HG02943 (cell line): ENCODE measurements at regions not wholly inside any gene's neighbourhood (a gene's known extent, or its start where the extent isn't known, plus 50 kb on each side); places are given as distances from the start of the nearest gene placed in this dataset.
"Not testable (repeated sequence)": the region's sequence is repeated elsewhere in the genome, so short reads cannot be mapped to it uniquely, and the experiment has no call there.

ENCODE experiments used
- ATAC-seq: cut with Tn5 transposase; IDR thresholded peaks from one replicate; pipeline ENCODE4 v1.9.1; 2021; ENCODE audit warnings: mild to moderate bottlenecking, low read depth, moderate library complexity; ENCODE audit not compliant: unreplicated experiment

DNA sequence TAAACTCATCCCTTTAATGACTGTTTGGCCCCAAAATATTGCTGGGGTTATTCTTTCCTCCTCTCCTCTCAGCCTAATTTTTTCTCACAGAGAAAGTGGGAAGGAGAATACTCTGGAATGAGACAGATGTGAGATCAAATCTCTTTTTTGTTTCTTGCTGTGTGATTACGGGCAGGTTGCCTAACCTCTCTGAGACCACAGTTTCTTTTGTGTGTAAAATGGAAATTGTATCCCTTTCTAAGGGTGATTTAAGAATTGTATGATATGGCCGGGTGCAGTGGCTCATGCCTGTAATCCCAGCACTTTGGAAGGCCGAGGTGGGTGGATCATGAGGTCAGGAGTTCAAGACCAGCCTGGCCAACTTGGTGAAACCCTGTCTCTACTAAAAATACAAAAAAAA, 111.5 kb upstream of the MRPS22 start:
- not testable (repeated sequence) for ATAC-seq

DNA sequence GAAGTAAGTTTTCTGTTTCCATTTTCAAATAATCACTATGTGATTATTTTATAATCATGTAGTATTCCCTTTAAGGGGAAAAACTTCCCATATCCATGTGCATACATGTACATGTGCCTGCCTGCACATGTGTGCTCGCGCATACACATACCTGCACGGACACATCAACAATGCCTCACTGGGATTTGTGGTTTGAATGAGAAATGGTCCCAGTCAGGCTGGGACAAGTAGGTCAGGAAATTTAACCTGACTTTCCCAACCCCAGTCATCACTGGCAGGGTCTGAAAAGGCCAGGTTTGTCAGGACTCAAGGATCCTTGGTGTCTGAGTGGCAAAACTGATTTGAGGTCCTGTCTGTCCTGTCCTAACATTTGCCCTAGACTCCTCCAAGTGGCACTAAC, 109.3 kb upstream of the MRPS22 start:
- ATAC-seq = no peak

DNA sequence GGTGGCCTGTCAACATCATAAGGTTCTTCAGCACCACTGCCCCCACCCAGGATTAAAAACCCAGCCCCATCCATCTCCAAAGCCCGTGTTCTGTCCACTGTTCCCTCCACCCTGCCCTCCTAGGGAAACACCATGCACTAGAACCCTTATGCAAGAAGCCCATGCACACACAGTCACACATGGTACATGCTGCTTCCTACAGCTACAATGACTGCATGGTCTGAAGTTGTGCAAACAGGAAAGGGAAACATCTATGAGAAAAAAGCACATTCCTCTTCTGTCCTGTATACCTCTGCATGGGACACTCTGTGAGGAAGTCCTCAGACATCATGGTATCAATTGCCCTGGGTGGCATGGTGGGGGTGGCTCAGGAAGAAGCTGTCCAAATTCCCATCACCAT, 108.6 kb upstream of the MRPS22 start:
- no peak for ATAC-seq

DNA sequence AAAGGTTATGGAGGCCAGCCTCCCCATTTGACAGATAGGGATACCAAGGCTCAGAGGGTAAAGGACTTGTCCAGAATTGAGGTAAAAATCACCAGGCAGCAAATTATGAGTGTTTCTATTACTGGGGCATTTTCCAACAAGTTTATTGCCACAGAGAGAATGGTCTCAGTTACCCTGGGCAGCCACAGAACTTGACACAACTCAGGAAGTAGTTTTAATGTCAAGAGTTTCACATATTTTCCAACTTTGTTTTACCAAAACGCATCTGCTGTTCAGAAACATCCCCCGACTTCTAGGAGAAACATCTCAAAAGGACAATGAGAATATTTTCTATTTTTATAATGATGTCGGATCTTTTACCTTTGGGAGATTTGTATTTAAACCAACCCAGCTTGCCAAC, 107.5 kb upstream of the MRPS22 start:
- ATAC-seq = no peak

DNA sequence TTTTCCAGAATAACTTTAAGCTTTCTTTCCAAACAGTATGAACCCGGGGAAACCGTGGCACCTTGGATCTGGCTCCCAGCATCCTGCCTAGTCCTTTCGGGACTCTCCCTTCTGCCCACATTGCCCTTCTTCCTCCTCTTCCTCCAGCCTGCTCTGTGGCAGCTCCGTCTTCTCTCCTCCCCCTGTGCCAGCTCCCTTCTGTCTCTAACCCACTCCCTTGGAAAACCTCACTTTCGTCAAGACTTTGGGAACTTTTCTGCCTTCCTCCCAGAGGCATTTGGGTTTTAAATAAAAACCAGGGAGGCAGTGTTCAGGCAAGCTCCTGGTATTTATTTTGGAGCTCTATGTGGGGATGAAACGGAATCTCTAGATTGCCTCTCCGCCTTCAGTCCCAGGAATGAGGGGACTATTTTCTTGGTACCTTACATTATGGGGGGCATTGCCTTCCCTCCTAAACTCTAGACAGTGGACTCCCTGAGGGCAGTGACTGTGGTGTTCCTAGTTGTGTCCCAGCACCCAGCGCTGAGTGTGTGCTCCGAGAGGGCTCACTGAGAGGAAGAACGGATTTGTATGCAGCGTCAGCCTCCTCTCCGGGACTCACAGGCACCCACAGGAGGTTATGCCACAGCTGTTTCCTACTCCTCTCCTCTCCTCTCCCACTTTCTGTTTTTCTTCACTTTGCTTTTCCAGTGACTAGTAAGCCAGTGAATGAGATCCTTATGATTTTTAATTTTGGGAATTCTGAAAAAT, 105.4 kb upstream of the MRPS22 start:
- no peak for ATAC-seq

DNA sequence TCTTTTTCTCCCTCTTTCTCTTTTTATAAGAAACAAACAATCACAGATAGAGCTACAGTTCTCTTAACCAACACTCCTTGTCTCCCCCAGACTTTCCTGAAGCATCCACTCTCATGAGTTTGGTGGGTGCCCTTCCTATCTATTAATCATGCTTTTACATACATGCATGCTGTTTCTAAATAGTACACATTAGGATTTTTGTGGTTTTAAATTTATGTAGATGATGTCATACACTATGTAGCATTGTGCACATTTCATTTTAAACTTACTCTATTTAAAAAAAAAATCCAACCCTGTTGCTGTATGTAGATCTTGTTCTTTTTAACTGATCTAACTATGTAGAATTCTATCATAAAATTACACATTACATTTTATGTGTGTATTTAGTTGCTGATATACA, 104.3 kb upstream of the MRPS22 start:
- ATAC-seq = no peak

DNA sequence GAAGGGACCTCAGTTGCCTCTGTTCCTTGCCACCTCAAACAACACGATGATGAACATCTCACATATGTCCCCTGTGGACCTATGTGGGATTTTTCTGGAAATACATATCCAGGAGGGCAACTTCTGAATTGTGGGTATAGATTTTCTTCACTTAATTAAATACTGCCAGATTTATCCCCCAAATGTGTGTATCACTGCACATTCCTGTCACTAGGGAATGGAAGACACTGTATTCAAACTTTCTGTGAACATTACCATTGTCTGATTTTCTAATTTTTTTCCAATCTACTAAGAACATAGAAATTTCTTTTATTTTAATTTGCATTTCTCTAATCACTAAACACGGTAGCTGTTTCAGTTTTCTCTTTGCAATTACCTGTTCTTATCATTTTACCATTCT, 102.0 kb upstream of the MRPS22 start:
- ATAC-seq = no peak

DNA sequence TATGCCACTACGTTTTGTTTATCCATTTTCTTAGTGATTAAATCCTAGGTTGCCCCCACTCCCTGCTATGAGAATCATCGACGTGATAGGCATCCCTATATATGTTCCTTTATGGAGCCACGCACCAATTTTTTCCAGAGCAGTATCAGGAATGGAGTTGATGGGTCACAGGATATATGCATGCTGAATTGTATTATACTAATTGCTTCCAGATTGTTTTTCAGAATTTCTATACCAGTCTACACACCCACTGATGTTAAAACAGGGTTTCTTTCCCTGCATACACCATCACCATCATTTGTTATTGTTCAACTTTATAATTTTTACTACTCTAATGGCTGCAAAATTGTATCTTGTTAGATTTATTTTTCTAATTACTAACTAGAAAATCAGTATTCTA, 100.1 kb upstream of the MRPS22 start:
- no peak for ATAC-seq

DNA sequence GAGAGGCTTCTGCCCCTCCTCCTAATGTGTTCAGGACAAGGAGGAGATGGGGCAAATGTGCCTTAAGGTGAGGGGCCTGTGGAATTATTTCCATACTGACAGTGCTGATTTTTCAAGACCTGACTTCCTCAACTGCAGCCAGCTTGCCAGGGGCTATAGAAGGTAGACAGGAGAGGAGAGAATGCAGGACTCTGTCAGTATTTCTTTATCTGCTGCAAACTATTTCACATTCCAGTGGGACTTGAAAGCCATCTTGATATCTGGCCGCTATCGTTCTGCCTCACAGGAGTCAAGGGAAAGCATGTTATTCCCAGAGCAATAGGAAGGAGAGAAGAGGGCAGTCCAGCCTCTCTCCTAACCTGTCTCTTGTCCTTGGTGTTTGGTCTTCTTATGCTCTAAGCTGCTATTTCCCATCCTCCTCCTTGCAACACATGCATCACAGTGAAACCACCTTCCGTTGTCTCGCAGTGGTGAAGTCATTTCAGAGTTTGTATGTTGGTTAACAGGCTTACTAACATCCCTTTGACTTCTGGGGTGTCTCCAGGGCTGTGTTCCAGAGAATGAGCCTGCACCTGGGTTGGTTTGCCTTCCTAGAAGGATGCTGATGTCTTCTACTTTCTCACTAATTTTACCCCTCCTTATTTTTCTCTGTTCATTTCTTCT, 95.1 kb upstream of the MRPS22 start:
- ATAC-seq = no peak

DNA sequence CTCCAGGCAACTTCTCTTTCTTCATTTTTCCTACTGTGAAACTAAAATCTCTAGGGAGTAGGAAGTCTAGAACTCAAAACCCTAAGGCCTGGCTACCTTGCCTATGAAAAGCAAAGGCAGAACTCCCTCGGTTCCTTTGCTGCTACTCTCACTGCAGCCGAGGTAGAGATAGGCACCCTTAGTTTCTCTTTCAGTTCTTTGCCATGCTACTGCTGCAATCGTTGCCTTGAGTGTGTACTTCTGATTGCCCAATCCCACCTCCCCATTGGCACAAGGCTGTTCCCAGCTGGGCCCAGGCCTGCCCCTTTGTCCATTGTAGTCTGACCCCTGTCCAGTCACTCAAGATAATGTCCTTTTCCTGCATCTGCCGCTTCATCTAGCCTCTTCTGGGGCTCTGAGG, 92.3 kb upstream of the MRPS22 start:
- ATAC-seq = no peak

DNA sequence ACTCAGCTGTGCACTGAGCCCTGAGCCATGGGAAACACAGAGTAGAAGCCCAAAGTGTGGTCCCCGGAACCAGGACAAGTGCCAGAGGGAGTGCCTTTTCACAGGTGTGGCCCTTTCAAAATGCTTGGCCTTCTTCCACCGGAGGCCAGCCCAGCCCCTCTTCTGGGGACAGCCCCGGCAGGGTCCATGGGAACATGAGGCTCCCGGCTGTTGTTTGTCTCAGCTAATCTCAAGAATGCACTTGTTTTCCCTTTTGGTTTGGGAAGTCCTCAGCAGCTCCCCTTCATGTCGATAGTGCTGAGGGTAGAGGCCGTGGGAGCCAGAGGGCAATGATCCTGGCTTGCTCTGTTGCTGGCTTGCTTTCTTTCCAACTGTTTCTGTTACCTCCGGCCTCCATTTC, 91.1 kb upstream of the MRPS22 start:
- ATAC-seq = no peak

DNA sequence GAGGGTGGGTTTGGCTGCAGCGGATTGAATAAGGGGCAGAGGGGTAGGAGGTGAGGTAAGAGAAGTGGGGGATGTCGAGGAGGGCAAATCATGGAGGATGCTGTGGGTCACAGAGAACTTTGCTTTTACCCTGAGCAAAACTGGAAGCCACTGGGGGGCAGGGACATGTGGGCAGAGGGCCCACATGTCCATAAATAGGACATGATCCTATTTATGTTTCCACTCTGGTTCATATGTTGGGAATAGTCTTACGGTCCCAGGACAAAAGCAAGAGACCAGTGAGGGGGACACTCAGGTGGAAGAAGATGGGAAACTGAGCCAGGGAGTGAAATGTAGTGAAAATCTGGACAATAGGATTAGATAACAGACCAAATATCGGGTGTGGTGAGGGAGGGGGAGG, 85.5 kb upstream of the MRPS22 start:
- ATAC-seq = no peak

DNA sequence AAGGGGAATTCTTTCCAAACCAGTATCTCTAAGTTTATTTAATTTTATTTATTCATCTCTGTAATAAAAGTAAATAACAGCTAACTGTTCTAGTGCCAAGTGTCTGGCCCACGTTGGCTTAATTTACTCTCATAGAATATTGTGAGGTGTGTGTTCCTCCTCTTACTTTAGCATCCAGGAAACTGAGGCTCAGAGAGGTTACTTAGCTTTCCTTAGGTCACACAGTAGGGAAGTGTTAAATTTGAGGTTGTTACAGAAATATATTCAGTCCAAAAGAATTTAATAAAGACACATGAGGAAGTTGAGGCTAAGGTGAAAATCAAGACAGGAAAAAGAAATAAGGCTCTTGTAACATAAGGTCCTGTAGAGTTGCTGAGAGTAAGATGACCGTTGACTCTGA, 84.4 kb upstream of the MRPS22 start:
- ATAC-seq = no peak

DNA sequence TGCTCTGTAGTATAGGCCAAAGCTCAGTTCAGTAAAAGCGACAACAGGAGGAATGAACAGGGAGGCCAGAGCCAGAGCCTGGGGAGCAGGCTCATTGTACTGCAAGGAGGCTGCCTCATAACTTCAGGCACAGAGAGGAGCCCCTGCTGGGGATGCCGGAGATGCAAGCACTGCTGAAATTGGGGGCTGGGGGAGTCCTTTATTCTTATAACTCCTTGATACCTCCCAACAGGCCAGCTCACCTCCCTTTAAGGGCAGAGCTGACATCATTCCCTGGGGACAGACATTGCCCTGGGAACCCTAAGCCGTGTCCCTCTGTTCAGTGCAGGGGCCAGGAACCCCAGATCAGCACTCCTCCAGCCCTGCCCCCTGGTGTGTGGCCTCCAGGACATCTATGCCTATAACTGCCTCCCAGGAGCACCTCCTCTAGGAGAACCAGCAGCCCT, 83.8 kb upstream of the MRPS22 start:
- no peak for ATAC-seq

DNA sequence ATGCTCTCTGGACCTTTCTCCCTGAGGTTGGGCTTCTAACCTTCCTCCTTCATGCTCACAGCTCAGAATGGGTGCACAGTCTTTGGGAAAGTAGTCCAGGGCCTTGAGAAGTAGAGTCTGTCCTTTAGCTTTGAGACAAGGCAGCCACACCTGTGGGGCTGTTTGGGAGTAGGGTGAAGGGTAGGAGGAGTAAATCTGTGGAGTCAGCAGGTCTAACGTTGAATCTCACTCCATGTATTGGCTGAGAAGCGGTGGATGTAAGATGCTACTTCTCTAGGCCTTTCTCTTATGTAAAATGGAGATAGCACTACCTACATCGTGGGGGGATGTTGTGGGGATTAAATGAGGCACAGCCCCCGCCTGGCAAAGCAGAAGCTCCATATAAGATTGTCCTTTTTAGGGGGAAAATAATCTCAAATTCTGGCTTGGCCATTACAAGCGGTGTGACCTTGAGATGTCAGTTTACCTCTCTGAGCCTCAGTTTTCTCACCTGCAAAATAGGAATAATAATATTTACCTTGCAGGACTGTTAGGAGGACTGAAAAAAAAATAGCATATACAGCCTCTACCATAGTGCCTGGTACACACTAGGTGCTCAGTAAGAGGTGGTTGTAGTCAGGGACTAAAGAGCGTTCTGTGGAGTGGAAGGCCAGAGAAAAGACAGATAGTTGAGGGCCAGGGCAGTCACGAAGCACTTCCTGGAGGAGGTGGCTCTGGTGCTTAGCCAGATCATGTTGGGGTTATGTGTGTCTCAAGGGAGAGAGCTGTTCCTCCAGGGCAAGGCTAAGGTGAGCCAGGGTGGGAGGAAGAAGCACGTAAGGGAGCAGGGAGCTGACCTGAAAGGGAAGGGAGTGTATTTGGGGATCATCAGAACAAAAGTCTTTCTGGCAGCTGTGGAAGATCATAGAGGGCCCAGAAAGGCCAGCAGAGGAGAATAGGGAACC, 82.8 kb upstream of the MRPS22 start:
- no peak for ATAC-seq

DNA sequence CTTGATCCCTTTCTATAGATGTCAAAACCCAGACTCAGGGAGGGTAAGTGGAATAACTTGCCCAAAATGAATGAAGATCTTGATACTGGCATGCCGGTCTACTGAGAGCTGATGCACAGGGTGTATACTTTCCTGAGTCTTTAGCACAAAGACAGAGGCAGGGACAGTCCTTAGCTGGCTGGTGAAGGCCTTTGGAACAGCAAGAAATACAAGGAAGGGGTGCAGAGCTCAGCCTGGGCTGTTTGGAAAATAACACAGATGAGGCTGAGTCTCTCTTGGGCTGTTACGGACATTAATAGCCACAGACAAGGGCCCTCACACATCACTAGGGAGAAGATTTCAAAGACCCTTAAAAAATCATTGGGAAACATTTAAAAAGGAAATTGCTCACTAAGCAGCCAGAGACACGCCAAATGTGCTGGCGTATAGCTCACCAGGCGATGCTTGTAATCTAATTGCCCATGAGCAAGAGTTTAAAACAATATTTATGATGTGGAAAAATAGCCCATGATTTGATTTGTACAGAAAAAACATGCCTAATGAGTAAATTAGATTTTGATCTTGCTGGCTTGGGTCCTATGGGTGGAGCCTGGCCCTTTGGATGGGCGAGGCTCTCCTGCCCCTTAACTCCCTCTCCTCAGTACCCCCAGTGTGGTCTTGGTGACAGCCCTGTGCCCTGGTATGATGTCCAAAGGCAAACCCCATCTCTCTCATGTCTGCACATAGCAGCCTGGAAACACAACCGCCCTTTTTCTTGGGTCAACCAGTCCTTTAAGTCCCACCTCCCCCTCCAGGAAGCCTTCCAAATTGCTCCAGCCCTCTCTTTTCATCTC, 81.8 kb upstream of the MRPS22 start:
- no peak for ATAC-seq

DNA sequence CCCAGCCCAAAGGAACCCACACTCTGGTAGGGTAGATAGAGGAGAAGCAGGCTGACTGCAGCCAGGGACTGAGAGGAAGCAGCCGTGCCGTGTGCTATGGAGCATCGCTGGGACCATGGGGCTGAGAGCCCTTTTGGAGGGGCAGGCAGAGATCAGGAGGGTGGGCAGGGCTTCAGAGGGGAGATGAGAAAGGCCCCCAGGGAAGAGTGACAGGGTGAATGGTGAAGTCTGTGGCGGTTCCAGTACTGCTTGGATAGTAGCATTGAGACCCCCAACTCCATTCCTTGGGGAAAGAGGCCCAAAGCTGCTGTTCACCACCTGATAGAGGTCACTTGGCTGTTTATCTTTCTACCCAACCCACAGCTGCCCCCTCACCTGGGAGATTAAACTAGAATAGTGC, 80.0 kb upstream of the MRPS22 start:
- ATAC-seq = no peak

DNA sequence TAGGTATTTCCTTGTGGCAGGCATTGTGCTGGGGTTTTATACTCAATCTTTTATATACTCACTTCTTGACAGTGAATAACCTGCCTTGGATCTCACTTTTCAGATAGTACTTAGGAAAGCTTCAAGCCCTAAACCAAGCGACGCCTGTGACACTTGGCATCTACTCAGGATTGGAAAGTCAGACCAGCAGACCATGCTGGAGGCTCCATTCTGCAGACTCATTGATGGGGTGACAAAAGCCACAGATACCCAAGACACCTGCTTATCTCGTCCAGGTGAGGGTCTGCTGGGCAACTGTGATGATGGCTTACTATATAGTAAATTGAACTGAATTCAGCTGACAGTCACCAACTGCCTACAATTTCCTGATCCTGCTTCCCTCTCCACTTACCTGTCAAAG, 79.4 kb upstream of the MRPS22 start:
- ATAC-seq = no peak

DNA sequence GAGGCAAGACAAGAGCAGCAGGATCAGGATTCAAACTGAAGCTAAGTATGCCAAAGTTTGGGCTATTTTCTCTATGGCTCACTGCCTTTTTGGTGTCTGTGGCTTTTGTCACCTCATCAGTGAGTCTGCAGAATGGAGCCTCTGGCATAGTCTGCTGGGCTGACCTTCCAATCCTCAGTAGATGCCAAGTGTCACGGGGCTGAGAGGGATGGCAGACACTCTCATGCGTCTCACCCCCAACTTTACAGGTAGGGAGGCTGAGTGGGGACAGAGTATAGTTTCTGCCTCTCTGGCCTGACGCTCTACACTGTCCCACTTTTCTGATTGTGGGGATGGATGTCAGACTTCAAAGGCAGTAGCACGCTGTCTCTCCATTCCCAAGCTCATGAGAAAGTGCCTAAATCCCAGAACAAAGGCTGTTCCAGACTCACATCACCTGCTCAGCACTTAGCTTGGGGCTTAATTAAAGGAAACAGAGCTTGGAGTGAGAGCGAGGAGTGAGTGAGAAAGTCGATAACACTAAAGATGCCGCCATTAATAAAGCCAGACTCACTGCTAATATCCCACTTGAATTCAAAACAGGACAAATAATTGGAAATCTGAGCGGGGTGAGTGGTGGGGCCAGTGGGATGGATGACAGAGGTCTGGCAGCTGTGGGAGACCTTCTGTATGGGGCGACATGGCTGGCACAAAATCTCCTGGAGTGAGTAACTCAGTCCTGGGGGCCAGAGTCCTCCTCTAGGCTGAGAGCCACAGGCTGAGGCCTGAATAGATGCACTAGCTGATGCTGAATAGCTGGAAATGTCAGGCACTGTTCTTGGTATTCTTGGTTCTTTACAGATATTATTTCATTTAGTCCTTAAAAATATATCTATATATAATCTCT, 78.4 kb upstream of the MRPS22 start:
- no peak for ATAC-seq
